K562 (cell line): ENCODE measurements at regions not wholly inside any gene's neighbourhood (a gene's known extent, or its start where the extent isn't known, plus 50 kb on each side); places are given as distances from the start of the nearest gene placed in this dataset.

Experiments
- ATAC-seq: fragments of 200-7000 bp; cut with Tn5 transposase; 3 replicates; pipeline ENCODE4 v1.9.1; 2020; ENCODE audit warnings: moderate library complexity
- BruUV-seq: library from RNA; stranded (reverse); fragments of 400-500 nt; replicated peaks from 2 replicates; lab custom pipeline; 2021; lab: Mats Ljungman, UMichigan
- CTCF ChIA-PET: fragments of 300-600 bp; formaldehyde crosslinking; extraction: SDS; loops from one replicate; lab custom pipeline; 2021; ENCODE audit warnings: low intra/inter-chr PET ratio; lab: Yijun Ruan, JAX
- POLR2A ChIA-PET: fragments of 300-600, 350-650 bp; sonication (Branson Sonifier 250); formaldehyde crosslinking; extraction: SDS; loops from one replicate; lab custom pipeline; 2021; ENCODE audit warnings: antibody characterized with exemption, inconsistent platforms; lab: Yijun Ruan, JAX
- DNase-seq, 4 experiments: peaks; one replicate each; pipeline versions ENCODE4 v3.0.0 to v3.0.0-alpha.2; 2011 to 2018; ENCODE audit warnings: low spot score in 3 of 4, mixed read lengths in 3 of 4; ENCODE audit errors: extremely low read depth in 1 of 4
- FAIRE-seq: peaks from 2 replicates; lab custom pipeline; 2011; peaks lifted over from hg19 to GRCh38; lab: Jason Lieb, UNC
- H2AFZ ChIP-seq: 2 replicates; pipeline ENCODE4 v1.6.0; 2011; ENCODE audit warnings: low read depth, low read length, control low read depth, inconsistent platforms
- H3K27ac ChIP-seq: fragments of 200-600 bp; 3 replicates; pipeline ENCODE4 v1.8.0; 2011; ENCODE audit warnings: low read depth, mild to moderate bottlenecking, control low read depth, inconsistent platforms, low read length, moderate library complexity, mixed read lengths; ENCODE audit errors: extremely low read depth
- H3K27me3 ChIP-seq, 2 experiments: fragments of 300-600 bp in 1 of 2; 2 replicates in 1 of 2; 3 replicates in 1 of 2; pipeline versions ENCODE4 v1.6.0 to v1.8.0; 2011; ENCODE audit warnings: inconsistent platforms in 2 of 2, low read length in 2 of 2, mild to moderate bottlenecking in 1 of 2, mixed read lengths in 1 of 2, moderate library complexity in 1 of 2; ENCODE audit not compliant: control insufficient read depth in 2 of 2, insufficient read depth in 2 of 2
- H3K36me3 ChIP-seq: fragments of 300-600 bp; 3 replicates; pipeline ENCODE4 v1.8.0; 2011; ENCODE audit warnings: mild to moderate bottlenecking, low read length, inconsistent platforms; ENCODE audit not compliant: control insufficient read depth, insufficient read depth
- H3K4me1 ChIP-seq, 2 experiments: fragments of 200-600 bp in 1 of 2; replicated peaks in 1 of 2; 2 replicates in 1 of 2; 3 replicates in 1 of 2; pipeline versions ENCODE4 v1.5.1 to v1.8.0; 2011; ENCODE audit warnings: inconsistent platforms in 2 of 2, low read length in 2 of 2, mild to moderate bottlenecking in 1 of 2, mixed read lengths in 1 of 2, moderate library complexity in 1 of 2; ENCODE audit not compliant: control insufficient read depth in 2 of 2, insufficient read depth in 2 of 2
- H3K4me2 ChIP-seq: 2 replicates; pipeline ENCODE4 v1.6.1; 2011; ENCODE audit warnings: low read length, control low read depth, inconsistent platforms, mixed read lengths; ENCODE audit not compliant: insufficient read depth
- H3K4me3 ChIP-seq: fragments of 200-600 bp; sonication (generic), shearing (Covaris generic); 2 replicates; pipeline ENCODE4 v1.5.1; 2016; ENCODE audit warnings: control low read depth, inconsistent platforms
- H3K79me2 ChIP-seq: fragments of 200-600 bp; 3 replicates; pipeline ENCODE4 v1.8.0; 2011; ENCODE audit warnings: low read length, inconsistent platforms; ENCODE audit not compliant: control insufficient read depth, insufficient read depth
- H3K9ac ChIP-seq, 2 experiments: 2 replicates each; pipeline versions ENCODE4 v1.6.0 to v1.6.1; 2011; ENCODE audit warnings: low read depth in 2 of 2, low read length in 2 of 2, control low read depth in 1 of 2, inconsistent platforms in 1 of 2, mild to moderate bottlenecking in 1 of 2, mixed read lengths in 1 of 2; ENCODE audit not compliant: insufficient read depth in 1 of 2
- H3K9me1 ChIP-seq: one replicate; pipeline ENCODE4 v1.6.0; 2011; ENCODE audit warnings: inconsistent platforms, mild to moderate bottlenecking, low read length, moderate library complexity; ENCODE audit not compliant: control insufficient read depth, insufficient read depth
- H3K9me3 ChIP-seq: replicated peaks from 2 replicates; pipeline ENCODE4 v1.5.1; 2011; ENCODE audit warnings: low read depth, low read length, inconsistent platforms; ENCODE audit not compliant: control insufficient read depth, insufficient read depth
- H4K20me1 ChIP-seq: replicated peaks from 2 replicates; pipeline ENCODE4 v1.6.1; 2011; ENCODE audit warnings: low read length, inconsistent platforms, mixed read lengths; ENCODE audit not compliant: control insufficient read depth, insufficient read depth
- BACH1 ChIP-seq: fragments of 200-800 bp; sonication (Bioruptor generic); IDR thresholded peaks from 2 replicates; pipeline ENCODE4 v1.6.1; 2016; ENCODE audit warnings: missing genetic modification characterization, missing compliant biosample characterization
- BRD9 ChIP-seq: fragments of 450-650 bp; IDR thresholded peaks from 2 replicates; pipeline ENCODE4 v1.6.1; 2018; ENCODE audit warnings: low read depth; ENCODE audit not compliant: partially characterized antibody
- HDAC1 ChIP-seq, 2 experiments: fragments of 450-650 bp; IDR thresholded peaks; 2 replicates each; pipeline ENCODE4 v1.6.1; 2016 to 2017; ENCODE audit warnings: inconsistent platforms in 1 of 2, mild to moderate bottlenecking in 1 of 2, moderate library complexity in 1 of 2
- JUN ChIP-seq, 2 experiments: sonication (generic) in 1 of 2; formaldehyde crosslinking in 1 of 2; IDR thresholded peaks; 2 replicates each; pipeline versions ENCODE4 v1.6.1 to v1.8.0; 2012 to 2022; ENCODE audit warnings: borderline replicate concordance in 2 of 2, mild to moderate bottlenecking in 2 of 2, improper control_type of control experiment in 1 of 2, low read depth in 1 of 2, low read length in 1 of 2, missing genetic modification reagents in 1 of 2
- MAFF ChIP-seq: IDR thresholded peaks from 2 replicates; pipeline ENCODE4 v1.6.1; 2012; ENCODE audit warnings: low read length, improper control_type of control experiment
- YY1 ChIP-seq, 3 experiments: IDR thresholded peaks; 2 replicates each; pipeline ENCODE4 v1.6.1; 2011; ENCODE audit warnings: low read length in 2 of 3, mild to moderate bottlenecking in 2 of 3, moderate library complexity in 2 of 3, borderline replicate concordance in 1 of 3, control low read depth in 1 of 3, low read depth in 1 of 3; ENCODE audit not compliant: insufficient read depth in 3 of 3, insufficient replicate concordance in 2 of 3, control insufficient read depth in 1 of 3, insufficient read length in 1 of 3; ENCODE audit errors: extremely low read depth in 1 of 3
- ZBTB33 ChIP-seq: sonication (generic); formaldehyde crosslinking; IDR thresholded peaks from 2 replicates; pipeline ENCODE4 v1.8.1; 2023; ENCODE audit warnings: mild to moderate bottlenecking, missing genetic modification reagents
- WGBS: fragments of 100-300 bp; shearing (Covaris generic); methylation state at CpG from one replicate; pipeline ENCODE4 v1.1.6; 2016; ENCODE audit warnings: low coverage, mixed read lengths; ENCODE audit not compliant: insufficient coverage; ENCODE audit errors: missing lambda C conversion rate; 5-methylcytosine and 5-hydroxymethylcytosine counted together
- in situ Hi-C: fragments of 300-500 bp; cut with MboI; formaldehyde crosslinking; loops from 4 replicates; pipeline ENCODE4 v1.15.0; 2018; ENCODE audit warnings: inconsistent platforms, mixed read lengths
- intact Hi-C: fragments of 100-400 bp; cut with micrococcal nuclease; formaldehyde crosslinking; loops from 2 replicates; pipeline ENCODE4 v1.14.2; 2022
- TF ChIP-seq, protein P1 (sequence below): fragments of 450-650 bp; formaldehyde crosslinking; IDR thresholded peaks from 2 replicates; pipeline ENCODE4 v1.4.0; 2020; ENCODE audit warnings: mild to moderate bottlenecking, mixed read lengths
- TF ChIP-seq, protein P2 (sequence below): sonication (generic); formaldehyde crosslinking; IDR thresholded peaks from 2 replicates; pipeline ENCODE4 v1.8.0; 2022; ENCODE audit warnings: mild to moderate bottlenecking, missing genetic modification reagents

- Histone ChIP-seq H3K27me3 (no peaks in the 10 kb centered on the region), H3K36me3 (no peaks in the 10 kb centered on the region), H3K4me1 (peaks cover 0 to 13% of the 10 kb centered on the region in 2 experiments; a peak in 3 of 5 replicates), H3K9ac (peak overlapping the region; percentile 8 to 52; a peak in 3 of 4 replicates), H2AFZ (peak overlapping the region; percentile 92), H3K9me3 (no peaks in the 10 kb centered on the region), H3K9me1 (no peaks in the 10 kb centered on the region), H3K79me2 (no peaks in the 10 kb centered on the region), H3K4me2 (peak overlapping the region; percentile 62), H3K4me3 (no peak overlapping the region), H4K20me1 (no peaks in the 10 kb centered on the region), H3K27ac (peak overlapping the region; percentile 86)
- DNase-seq = peak; percentile 59 to 86 (median 70)
- CTCF ChIA-PET = no interaction called here
- intact Hi-C loops = loop anchor here (1.0 kb wide), 1 partner anchor 82 kb away; the partner anchor contains the start of gene XPO1
- in situ Hi-C loops = no loop called here
- POLR2A ChIA-PET = interaction anchor here (1.0 kb wide), 3 partner anchors 17 to 108 kb away, joined by 3 to 4 read pairs (median 4); no protein-coding TSS in a partner anchor
- ATAC-seq = peak; percentile 96
- no TSS peak for BruUV-seq
- WGBS = 5% methylated on average over 6 of the region's 6 CpGs
- FAIRE-seq = peak; percentile 96
- TF ChIP-seq, protein P1, sequence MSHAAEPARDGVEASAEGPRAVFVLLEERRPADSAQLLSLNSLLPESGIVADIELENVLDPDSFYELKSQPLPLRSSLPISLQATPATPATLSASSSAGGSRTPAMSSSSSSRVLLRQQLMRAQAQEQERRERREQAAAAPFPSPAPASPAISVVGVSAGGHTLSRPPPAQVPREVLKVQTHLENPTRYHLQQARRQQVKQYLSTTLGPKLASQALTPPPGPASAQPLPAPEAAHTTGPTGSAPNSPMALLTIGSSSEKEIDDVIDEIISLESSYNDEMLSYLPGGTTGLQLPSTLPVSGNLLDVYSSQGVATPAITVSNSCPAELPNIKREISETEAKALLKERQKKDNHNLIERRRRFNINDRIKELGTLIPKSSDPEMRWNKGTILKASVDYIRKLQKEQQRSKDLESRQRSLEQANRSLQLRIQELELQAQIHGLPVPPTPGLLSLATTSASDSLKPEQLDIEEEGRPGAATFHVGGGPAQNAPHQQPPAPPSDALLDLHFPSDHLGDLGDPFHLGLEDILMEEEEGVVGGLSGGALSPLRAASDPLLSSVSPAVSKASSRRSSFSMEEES (CRISPR knock-in tag) = no peak
- TF ChIP-seq HDAC1 (IDR thresholded peaks at IDR 0.05) (0 out of 4 replicates have a peak, but pooled peaks of 1 of the 2 experiments have one; percentile 17), BRD9 (peak; percentile 53), ZBTB33 (CRISPR knock-in tag) (0 out of 2 replicates have a peak, but pooled peaks have one; percentile 26), YY1 (IDR thresholded peaks at IDR 0.05; ENCODE audit: borderline replicate concordance in 1 of 3, control insufficient read depth in 1 of 3, extremely low read depth in 1 of 3, insufficient read depth in 3 of 3, insufficient read length in 1 of 3, insufficient replicate concordance in 2 of 3, low read depth in 1 of 3, low read length in 2 of 3) (peak in 1 of 3 experiments; percentile 47), MAFF (peak; percentile 38; the same call in 1 of the 2 replicates), JUN (IDR thresholded peaks at IDR 0.05; ENCODE audit: borderline replicate concordance, low read depth, low read length) (peak; percentile 89), JUN (CRISPR knock-in tag; IDR thresholded peaks at IDR 0.05; ENCODE audit: borderline replicate concordance) (no peak; the same call in 1 of the 2 replicates), BACH1 (tag) (no peak)
- TF ChIP-seq, protein P2, sequence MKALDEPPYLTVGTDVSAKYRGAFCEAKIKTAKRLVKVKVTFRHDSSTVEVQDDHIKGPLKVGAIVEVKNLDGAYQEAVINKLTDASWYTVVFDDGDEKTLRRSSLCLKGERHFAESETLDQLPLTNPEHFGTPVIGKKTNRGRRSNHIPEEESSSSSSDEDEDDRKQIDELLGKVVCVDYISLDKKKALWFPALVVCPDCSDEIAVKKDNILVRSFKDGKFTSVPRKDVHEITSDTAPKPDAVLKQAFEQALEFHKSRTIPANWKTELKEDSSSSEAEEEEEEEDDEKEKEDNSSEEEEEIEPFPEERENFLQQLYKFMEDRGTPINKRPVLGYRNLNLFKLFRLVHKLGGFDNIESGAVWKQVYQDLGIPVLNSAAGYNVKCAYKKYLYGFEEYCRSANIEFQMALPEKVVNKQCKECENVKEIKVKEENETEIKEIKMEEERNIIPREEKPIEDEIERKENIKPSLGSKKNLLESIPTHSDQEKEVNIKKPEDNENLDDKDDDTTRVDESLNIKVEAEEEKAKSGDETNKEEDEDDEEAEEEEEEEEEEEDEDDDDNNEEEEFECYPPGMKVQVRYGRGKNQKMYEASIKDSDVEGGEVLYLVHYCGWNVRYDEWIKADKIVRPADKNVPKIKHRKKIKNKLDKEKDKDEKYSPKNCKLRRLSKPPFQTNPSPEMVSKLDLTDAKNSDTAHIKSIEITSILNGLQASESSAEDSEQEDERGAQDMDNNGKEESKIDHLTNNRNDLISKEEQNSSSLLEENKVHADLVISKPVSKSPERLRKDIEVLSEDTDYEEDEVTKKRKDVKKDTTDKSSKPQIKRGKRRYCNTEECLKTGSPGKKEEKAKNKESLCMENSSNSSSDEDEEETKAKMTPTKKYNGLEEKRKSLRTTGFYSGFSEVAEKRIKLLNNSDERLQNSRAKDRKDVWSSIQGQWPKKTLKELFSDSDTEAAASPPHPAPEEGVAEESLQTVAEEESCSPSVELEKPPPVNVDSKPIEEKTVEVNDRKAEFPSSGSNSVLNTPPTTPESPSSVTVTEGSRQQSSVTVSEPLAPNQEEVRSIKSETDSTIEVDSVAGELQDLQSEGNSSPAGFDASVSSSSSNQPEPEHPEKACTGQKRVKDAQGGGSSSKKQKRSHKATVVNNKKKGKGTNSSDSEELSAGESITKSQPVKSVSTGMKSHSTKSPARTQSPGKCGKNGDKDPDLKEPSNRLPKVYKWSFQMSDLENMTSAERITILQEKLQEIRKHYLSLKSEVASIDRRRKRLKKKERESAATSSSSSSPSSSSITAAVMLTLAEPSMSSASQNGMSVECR (CRISPR knock-in tag) = peak; percentile 43; the same call in 1 of the 2 replicates
These were observed 82.3 kb upstream of the XPO1 start for GRCh38 chr2:61620244-61621159.
